ENCODE measurements at regions not wholly inside any gene's neighbourhood (a gene's known extent, or its start where the extent isn't known, plus 50 kb on each side); places are given as distances from the start of the nearest gene placed in this dataset.
"Not testable (repeated sequence)": the region's sequence is repeated elsewhere in the genome, so short reads cannot be mapped to it uniquely, and the experiment has no call there.

- H3K9me3 Mint-ChIP-seq (ENCODE audit: low read depth); ATAC-seq; H3K27ac Mint-ChIP-seq; H3K36me3 Mint-ChIP-seq; H3K27me3 Mint-ChIP-seq; H3K4me3 Mint-ChIP-seq; DNase-seq; CTCF ChIA-PET; H3K4me1 Mint-ChIP-seq: not testable (repeated sequence)
These were observed 171.4 kb upstream of the ZNF322 start for GRCh38 chr6:26830992-26831391.

- ATAC-seq; CTCF ChIA-PET; H3K9me3 Mint-ChIP-seq (ENCODE audit: low read depth); H3K4me1 Mint-ChIP-seq; DNase-seq; H3K27ac Mint-ChIP-seq; H3K4me3 Mint-ChIP-seq; H3K36me3 Mint-ChIP-seq; H3K27me3 Mint-ChIP-seq: not testable (repeated sequence)
These were observed 176.2 kb upstream of the ZNF322 start for GRCh38 chr6:26835707-26836106.

DNA sequence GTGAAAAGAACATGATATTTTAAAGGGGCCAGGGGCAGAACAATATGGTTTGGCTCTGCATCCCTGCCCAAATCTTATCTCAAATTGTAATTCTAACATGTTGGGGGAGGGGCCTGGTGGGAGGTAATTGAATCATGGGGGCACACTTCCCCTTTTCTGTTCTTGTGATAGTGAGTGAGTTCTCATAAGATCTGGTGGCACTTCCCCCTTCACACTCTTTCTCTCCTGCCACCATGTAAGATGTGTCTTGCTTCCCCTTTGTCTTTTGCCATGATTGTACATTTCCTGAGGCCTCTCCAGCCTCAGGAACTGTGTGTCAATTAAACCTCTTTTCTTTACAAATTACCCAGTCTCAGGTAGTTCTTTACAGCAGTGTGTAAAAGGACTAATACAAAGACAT lies 177.1 kb upstream of the ZNF322 start:
- H3K27me3 Mint-ChIP-seq; H3K9me3 Mint-ChIP-seq (ENCODE audit: low read depth); H3K27ac Mint-ChIP-seq; DNase-seq; H3K36me3 Mint-ChIP-seq; CTCF ChIA-PET; H3K4me3 Mint-ChIP-seq; H3K4me1 Mint-ChIP-seq; ATAC-seq: not testable (repeated sequence)

DNA sequence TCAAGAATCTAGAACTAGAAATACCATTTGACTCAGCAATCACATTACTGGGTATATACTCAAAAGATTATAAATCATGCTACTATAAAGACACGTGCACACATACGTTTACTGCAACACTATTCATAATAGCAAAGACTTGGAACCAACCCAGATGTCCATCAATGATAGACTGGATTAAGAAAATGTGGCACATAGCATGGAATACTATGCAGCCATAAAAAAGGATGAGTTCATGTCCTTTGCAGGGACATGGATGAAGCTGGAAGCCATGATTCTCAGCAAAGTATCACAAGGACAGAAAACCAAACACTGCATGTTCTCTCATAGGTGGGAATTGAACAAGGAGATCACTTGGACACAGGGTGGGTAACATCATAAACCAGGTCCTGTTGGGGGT lies 185.3 kb upstream of the ZNF322 start:
- ATAC-seq; DNase-seq; CTCF ChIA-PET; H3K36me3 Mint-ChIP-seq; H3K4me3 Mint-ChIP-seq; H3K27ac Mint-ChIP-seq; H3K4me1 Mint-ChIP-seq; H3K27me3 Mint-ChIP-seq; H3K9me3 Mint-ChIP-seq (ENCODE audit: low read depth): not testable (repeated sequence)

GRCh38 chr6:26857289-26857688 lies 197.7 kb upstream of the ZNF322 start:
- H3K36me3 Mint-ChIP-seq; DNase-seq; ATAC-seq; H3K9me3 Mint-ChIP-seq (ENCODE audit: low read depth); H3K27me3 Mint-ChIP-seq; H3K27ac Mint-ChIP-seq; H3K4me1 Mint-ChIP-seq; H3K4me3 Mint-ChIP-seq; CTCF ChIA-PET: not testable (repeated sequence)

DNA sequence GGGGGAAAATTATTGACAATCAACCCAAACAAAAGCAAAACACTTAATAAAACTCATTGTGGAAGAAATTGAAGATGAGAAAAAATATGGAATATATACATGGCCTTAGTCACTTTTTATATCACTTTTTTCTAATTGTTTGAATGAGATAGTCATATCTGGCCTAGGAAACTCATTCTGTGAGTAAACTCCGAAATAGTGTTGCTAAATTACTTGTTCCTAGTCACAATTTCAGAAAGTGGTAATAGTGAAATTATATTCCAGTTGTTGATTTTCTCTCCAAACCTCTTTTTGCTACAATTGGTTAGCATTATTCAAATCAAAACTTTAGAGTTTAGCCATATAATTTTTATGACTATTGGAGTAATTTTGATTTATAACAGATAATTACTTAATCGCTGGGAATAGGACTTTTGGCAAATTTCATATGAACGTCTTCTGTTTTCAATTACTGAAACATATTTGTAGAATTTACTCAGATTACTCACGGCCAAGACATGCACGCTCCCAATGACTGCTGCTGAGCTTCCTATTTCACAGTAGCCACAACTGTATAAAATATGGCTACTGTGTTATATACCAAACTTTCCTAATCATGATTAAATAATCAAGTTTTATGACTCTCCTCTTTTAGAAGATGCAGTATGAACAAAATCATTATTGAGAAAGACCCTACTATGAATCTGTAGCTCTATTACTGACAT lies 199.7 kb upstream of the ZNF322 start:
- H3K27ac Mint-ChIP-seq, H3K4me3 Mint-ChIP-seq: not testable (repeated sequence)

DNA sequence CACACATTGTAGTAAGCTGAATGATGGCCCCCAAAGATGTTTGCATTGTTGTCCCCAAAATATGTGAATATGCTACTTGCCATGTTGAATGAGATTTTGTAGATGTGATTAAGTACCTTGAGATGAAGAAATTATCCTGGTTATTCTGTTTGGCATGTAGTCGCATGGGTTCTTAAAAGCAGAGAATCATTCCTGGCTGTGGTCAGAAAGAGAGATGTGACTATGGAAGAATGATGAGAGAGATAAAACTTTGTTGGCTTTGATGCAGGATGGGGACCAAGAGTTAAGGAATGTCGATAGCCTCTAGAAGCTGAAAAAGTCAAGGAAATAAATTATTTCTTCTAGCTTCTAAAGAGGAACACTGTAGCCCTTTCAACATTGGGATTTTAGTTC lies 200.2 kb upstream of the ZNF322 start:
- ATAC-seq, CTCF ChIA-PET: not testable (repeated sequence)

More for the DNA sequence above, 199.7 kb upstream of the ZNF322 start:
- H3K27me3 Mint-ChIP-seq; DNase-seq; H3K9me3 Mint-ChIP-seq (ENCODE audit: low read depth); ATAC-seq; H3K4me1 Mint-ChIP-seq; CTCF ChIA-PET; H3K36me3 Mint-ChIP-seq: not testable (repeated sequence)

DNA sequence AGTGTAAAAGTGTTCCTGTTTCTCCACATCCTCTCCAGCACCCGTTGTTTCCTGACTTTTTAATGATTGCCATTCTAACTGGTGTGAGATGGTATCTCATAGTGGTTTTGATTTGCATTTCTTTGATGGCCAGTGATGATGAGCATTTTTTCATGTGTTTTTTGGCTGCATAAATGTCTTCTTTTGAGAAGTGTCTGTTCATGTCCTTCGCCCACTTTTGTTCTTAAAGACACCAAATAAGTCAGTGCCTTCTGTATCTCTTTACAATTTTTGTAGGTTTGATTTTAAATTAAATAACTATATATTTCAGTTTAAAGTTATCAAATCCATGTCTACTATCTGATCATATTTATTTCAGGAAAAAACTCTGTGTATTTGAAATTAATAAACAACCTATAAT lies 202.4 kb upstream of the ZNF322 start:
- DNase-seq; ATAC-seq; H3K36me3 Mint-ChIP-seq; H3K4me1 Mint-ChIP-seq; H3K27ac Mint-ChIP-seq; CTCF ChIA-PET; H3K9me3 Mint-ChIP-seq (ENCODE audit: low read depth); H3K4me3 Mint-ChIP-seq; H3K27me3 Mint-ChIP-seq: not testable (repeated sequence)

More for the DNA sequence above, 200.2 kb upstream of the ZNF322 start:
- H3K27ac Mint-ChIP-seq; H3K9me3 Mint-ChIP-seq (ENCODE audit: low read depth); DNase-seq; H3K4me3 Mint-ChIP-seq; H3K27me3 Mint-ChIP-seq; H3K36me3 Mint-ChIP-seq; H3K4me1 Mint-ChIP-seq: not testable (repeated sequence)

DNA sequence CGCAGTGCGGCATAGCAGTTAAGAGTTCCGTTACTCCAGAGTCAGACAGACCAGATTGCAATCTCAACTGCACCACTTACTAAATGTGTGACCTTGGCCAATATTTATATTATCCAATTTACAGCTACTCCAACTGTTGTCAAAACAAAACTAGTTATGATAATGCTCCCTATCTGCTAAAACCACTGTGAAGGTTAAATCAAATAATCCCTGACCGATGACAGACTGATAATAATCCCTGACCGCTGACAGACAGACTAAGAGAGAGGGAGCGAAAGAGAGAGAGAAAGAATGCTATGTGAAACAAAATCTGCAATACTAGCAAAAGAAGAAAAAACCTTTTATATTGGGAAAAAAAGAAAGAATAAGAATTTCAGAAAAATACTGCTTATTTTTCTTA lies 204.1 kb upstream of the ZNF322 start:
- H3K4me1 Mint-ChIP-seq; DNase-seq; H3K4me3 Mint-ChIP-seq; ATAC-seq; CTCF ChIA-PET; H3K36me3 Mint-ChIP-seq; H3K27ac Mint-ChIP-seq; H3K27me3 Mint-ChIP-seq; H3K9me3 Mint-ChIP-seq (ENCODE audit: low read depth): not testable (repeated sequence)

- CTCF ChIA-PET; H3K27ac Mint-ChIP-seq; H3K4me1 Mint-ChIP-seq; H3K4me3 Mint-ChIP-seq; DNase-seq; H3K36me3 Mint-ChIP-seq; ATAC-seq; H3K9me3 Mint-ChIP-seq (ENCODE audit: low read depth); H3K27me3 Mint-ChIP-seq: not testable (repeated sequence)
These were observed 239.2 kb upstream of the ZNF322 start for GRCh38 chr6:26898785-26899184.

DNA sequence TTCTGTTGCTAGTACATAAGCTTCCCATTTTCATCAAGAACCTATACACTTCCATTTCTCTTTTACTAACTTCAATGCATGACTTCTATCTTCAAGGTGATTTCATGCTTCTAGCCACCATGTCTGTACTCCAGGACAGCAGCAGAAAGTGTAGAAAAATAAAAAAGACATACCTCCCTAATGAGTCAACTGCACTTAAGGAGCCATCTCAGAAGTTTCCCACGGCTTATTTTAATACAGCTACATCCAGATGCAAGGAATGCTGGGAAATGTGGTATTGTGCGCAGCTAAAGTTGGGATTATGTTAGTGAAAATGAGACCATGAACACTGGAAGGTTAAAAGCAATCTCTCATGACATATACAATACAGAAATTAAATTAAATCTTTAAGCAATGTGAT lies 264.7 kb upstream of the ZNF322 start:
- DNase-seq; H3K27ac Mint-ChIP-seq; H3K9me3 Mint-ChIP-seq (ENCODE audit: low read depth); H3K27me3 Mint-ChIP-seq; H3K4me1 Mint-ChIP-seq; ATAC-seq; H3K4me3 Mint-ChIP-seq; H3K36me3 Mint-ChIP-seq; CTCF ChIA-PET: not testable (repeated sequence)

- H3K9me3 Mint-ChIP-seq (ENCODE audit: low read depth); H3K4me3 Mint-ChIP-seq; H3K36me3 Mint-ChIP-seq; DNase-seq; H3K27me3 Mint-ChIP-seq; H3K4me1 Mint-ChIP-seq; CTCF ChIA-PET; ATAC-seq; H3K27ac Mint-ChIP-seq: not testable (repeated sequence)
These were observed 268.6 kb upstream of the ZNF322 start for GRCh38 chr6:26928190-26928589.

- H3K36me3 Mint-ChIP-seq; ATAC-seq; H3K27ac Mint-ChIP-seq; CTCF ChIA-PET; H3K27me3 Mint-ChIP-seq; DNase-seq; H3K9me3 Mint-ChIP-seq (ENCODE audit: low read depth); H3K4me3 Mint-ChIP-seq; H3K4me1 Mint-ChIP-seq: not testable (repeated sequence)
These were observed 277.7 kb upstream of the ZNF322 start for GRCh38 chr6:26937258-26937657.

- ATAC-seq; CTCF ChIA-PET; H3K36me3 Mint-ChIP-seq; H3K9me3 Mint-ChIP-seq (ENCODE audit: low read depth); H3K27ac Mint-ChIP-seq; H3K27me3 Mint-ChIP-seq; DNase-seq; H3K4me3 Mint-ChIP-seq; H3K4me1 Mint-ChIP-seq: not testable (repeated sequence)
These were observed 291.7 kb upstream of the ZNF322 start for GRCh38 chr6:26951211-26951610.

DNA sequence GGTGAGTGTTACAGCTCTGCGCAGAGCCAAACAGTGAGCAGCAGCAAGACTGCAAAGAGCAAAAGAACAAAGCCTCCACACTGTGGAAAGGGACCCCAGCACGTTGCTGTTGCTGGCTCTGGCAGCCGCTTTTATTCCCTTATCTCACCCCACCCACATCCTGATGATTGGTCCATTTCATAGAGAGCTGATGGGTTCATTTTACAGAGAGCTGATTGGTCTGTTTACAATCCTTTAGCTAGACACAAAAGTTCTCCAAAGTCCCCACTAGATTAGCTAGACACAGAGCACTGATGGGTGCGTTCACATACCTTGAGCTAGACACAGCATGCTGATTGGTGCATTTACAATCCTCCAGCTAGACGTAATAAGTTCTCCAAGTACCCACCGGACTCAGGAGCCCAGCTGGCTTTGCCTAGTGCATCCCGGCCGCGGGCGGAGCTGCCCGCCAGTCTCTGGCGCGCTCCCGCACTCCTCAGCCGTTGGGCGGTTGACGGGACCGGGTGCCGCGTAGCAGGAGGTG lies 291.4 kb upstream of the PRSS16 start:
- CTCF ChIA-PET; H3K4me1 Mint-ChIP-seq; H3K27me3 Mint-ChIP-seq; H3K9me3 Mint-ChIP-seq (ENCODE audit: low read depth); H3K36me3 Mint-ChIP-seq: not testable (repeated sequence)
- Mint-ChIP-seq H3K4me3 (peak overlapping the region; percentile 75), H3K27ac (peak overlapping the region; percentile 81)
- DNase-seq (peak; percentile 69), ATAC-seq (peak; percentile 57)
